HG03095 (cell line): ENCODE measurements at regions not wholly inside any gene's neighbourhood (a gene's known extent, or its start where the extent isn't known, plus 50 kb on each side); places are given as distances from the start of the nearest gene placed in this dataset.

Experiments
- ATAC-seq: cut with Tn5 transposase; IDR thresholded peaks from one replicate; pipeline ENCODE4 v1.9.1; 2021; ENCODE audit warnings: moderate library complexity; ENCODE audit not compliant: unreplicated experiment

DNA sequence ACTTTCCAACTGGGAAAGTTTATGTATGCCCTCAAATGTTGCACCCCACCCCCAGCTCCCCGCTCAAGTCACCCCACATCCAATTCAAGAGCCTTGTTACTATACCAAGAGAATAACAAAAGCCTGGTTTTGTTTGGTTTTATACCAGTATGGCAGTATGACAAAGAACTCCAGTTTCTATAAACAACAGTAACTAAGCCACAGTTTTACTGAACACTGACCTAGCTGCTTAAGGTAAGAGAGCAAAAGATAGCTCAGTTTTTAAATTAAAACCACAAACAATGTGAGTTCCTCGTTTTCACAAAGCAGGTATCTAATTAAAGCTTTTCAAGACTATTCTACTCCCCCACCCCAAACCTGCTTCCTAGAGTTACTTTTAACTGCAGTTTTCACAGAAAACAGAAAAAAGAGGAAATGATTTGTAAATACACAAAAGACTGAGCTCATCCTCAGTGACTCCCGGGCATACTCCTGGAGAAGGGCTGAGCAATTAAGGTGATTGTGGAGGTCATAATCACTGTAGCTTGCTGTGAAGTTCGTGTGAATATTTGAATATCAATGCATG lies 59.3 kb upstream of the LHX8 start:
- no peak for ATAC-seq

DNA sequence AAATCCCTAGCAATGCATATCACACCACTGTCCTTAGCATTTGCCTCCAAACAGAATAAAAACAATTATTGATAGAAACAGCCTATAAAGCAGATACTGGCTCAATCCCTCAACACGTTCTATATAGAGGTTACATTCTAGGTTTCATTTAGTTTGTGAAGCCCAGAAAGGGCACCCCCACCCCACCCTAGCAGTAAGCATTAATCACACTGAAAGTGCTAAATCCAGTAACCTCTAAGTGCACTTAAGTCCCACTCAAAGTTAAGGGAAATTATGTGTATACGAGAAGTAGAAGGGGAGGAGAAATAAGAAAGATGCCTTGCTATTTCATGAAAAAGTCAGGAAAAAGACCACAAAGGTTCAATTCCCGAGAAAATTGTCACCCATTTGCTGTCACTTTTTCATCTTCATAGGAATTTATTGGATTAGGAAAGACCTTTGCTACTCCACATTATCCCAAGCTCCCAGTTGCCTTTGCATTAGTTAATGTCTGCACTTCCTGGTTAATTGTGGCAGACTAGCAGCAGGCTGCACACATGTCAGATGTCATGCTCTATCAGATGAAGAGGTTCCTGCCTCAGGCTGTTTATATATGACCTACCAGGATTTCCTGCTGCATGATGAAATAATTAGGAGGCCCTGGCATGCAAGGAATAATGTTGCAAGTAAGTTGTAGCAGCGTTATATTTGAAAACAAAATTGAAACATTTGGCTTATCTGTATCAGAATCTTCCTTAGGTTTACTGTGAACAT lies 54.5 kb upstream of the LHX8 start:
- ATAC-seq = no peak

DNA sequence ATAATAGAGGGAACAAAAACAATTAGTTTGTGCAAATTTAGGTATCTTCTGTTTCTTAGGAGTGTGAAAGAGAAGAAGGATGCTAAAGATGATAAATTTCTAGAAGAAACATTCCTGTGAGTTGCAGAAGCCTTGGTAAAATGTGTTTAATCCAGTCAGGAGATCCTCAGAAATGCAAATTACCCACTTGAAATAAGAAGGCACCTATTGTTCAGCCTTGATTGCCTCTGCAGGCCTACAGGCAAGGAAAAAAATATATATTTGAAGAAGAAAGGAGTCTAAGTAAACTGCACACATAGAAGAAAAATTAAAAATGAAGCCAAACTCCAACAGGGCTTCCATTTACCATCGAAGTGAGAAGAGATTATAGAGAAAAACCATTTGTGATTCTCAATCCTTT lies 51.0 kb upstream of the LHX8 start:
- ATAC-seq = no peak

DNA sequence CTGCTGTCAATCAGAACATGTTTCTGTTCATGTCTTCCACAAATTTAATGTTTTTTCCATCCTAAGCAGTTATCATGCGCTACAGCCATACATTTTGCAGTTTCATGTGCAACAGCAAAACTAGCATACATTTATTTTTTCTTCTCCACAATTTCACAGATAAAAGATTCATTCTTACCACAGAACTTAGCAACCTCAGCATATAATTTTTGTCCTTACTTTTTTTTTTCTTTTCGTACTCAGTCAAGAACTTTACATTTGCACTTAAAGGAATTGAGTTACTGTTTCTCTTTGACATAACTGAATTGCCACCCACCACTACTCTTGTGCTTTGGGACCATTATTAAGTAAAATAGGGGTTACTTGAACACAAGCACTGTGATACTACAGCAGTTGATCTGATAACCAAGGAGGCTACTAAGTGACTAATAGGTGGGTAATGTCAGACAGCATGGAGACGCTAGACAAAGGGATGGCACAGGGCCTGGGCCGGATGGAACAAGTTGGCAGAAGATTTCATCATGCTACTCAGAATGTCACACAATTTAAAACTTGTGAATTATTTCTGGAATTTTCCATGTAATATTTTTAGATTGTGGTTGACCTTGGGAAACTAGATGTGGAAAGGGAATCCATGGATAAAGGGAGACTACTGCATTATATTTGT lies 50.2 kb upstream of the LHX8 start:
- no peak for ATAC-seq
